Transverse colon (tissue), 4 donors: ENCODE measurements at regions not wholly inside any gene's neighbourhood (a gene's known extent, or its start where the extent isn't known, plus 50 kb on each side); places are given as distances from the start of the nearest gene placed in this dataset.

Experiments used
- DNase-seq: peaks from one replicate; pipeline ENCODE4 v3.0.0-alpha.2; 2019
- H3K27ac ChIP-seq, 4 donors: fragments of 200-600 bp; sonication (generic); 2 replicates each; pipeline ENCODE4 v1.5.1; 2016 to 2018; ENCODE audit warnings: inconsistent platforms in 4 of 4
- H3K27me3 ChIP-seq: fragments of 200-600 bp; sonication (generic); 2 replicates; pipeline ENCODE4 v1.5.1; 2017; ENCODE audit warnings: inconsistent platforms
- H3K36me3 ChIP-seq, 4 donors: fragments of 200-600 bp; sonication (generic); 2 replicates each; pipeline ENCODE4 v1.5.1; 2017 to 2019; ENCODE audit warnings: inconsistent platforms in 4 of 4
- H3K4me1 ChIP-seq, 4 donors: fragments of 200-600 bp; sonication (generic); 2 replicates each; pipeline ENCODE4 v1.5.1; 2017 to 2020; ENCODE audit warnings: inconsistent platforms in 4 of 4
- H3K4me3 ChIP-seq, 4 donors: fragments of 200-600 bp; sonication (generic); 1 replicate in 1 of 4; 2 replicates in 3 of 4; pipeline versions ENCODE4 v1.5.1 to v1.6.1; 2017 to 2019; ENCODE audit warnings: inconsistent platforms in 4 of 4
- H3K9me3 ChIP-seq, 2 donors: fragments of 200-600 bp; sonication (generic); 2 replicates each; pipeline ENCODE4 v1.5.1; 2017 to 2019; ENCODE audit warnings: inconsistent platforms in 2 of 2
- CTCF ChIP-seq, 5 experiments: fragments of 200-600 bp in 3 of 5; fragments of 450-650 bp in 2 of 5; sonication (generic) in 3 of 5; IDR thresholded peaks; 1 replicate in 2 of 5; 2 replicates in 3 of 5; pipeline ENCODE4 v1.5.1; 2016 to 2017; ENCODE audit warnings: antibody characterized with exemption in 5 of 5, inconsistent platforms in 3 of 5, mild to moderate bottlenecking in 2 of 5, moderate library complexity in 1 of 5
- EP300 ChIP-seq: sonication (generic); formaldehyde crosslinking; IDR thresholded peaks from one replicate; pipeline ENCODE4 v1.6.1; 2017; ENCODE audit warnings: antibody characterized with exemption, low read depth
- POLR2A ChIP-seq: fragments of 450-650 bp; IDR thresholded peaks from one replicate; pipeline ENCODE4 v1.6.1; 2016; ENCODE audit warnings: antibody characterized with exemption, mild to moderate bottlenecking, moderate library complexity
- POLR2AphosphoS5 ChIP-seq, 3 donors: sonication (generic); formaldehyde crosslinking; IDR thresholded peaks; one replicate each; pipeline ENCODE4 v1.6.1; 2016; ENCODE audit warnings: antibody characterized with exemption in 3 of 3
- WGBS, 2 donors: methylation state at CpG; one replicate each; pipeline ENCODE4 v1.1.5; 2018; ENCODE audit warnings: low coverage in 1 of 2; 5-methylcytosine and 5-hydroxymethylcytosine counted together
- in situ Hi-C, 4 donors: fragments of 200-750 bp; cut with MboI; loops; one replicate each; pipeline versions ENCODE4 v1.15.0 to v1.15.1; 2017; ENCODE audit warnings: low sequenced_read_pairs in 3 of 4, low pct_ligation_motif_present in 1 of 4, low pct_unique_long_range_greater_than_20kb in 1 of 4
- intact Hi-C: fragments of 100-400 bp; cut with DNase I; formaldehyde crosslinking; loops from one replicate; pipeline ENCODE4 v1.15.1; 2023; ENCODE audit warnings: low total_unique reads

DNA sequence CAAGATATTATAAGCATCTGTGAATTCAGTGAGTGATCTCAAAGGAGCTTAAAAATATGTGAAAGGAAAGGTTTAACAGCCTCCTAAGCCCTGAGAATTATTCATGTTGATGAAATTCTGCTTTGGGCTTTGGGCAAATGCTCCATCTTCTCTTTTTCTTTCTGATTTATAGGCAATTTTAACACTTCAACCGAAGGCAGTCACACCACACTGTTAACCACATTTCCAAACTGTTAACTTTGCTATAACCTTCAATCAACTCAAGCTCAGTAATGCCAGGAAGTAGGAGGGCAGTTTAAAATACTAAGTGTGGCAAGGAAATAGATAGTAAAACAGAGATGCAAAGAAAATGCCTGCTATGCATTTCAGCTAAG lies 54.4 kb upstream of the NEK7 start:
- no peak for TF ChIP-seq EP300
- TF ChIP-seq CTCF (IDR thresholded peaks at IDR 0.05): no peak
- no peak for TF ChIP-seq POLR2AphosphoS5 (IDR thresholded peaks at IDR 0.05)
- TF ChIP-seq POLR2A: no peak
- WGBS, 2 donors: 17 to 20% methylated on average over 1 of the region's 1 CpG

GRCh38 chr1:198105185-198105584 lies 51.6 kb upstream of the NEK7 start:
- in situ Hi-C loops (no loop called here), intact Hi-C loops (no loop called here)
- 84% methylated on average over 1 of the region's 1 CpG; no CpG with 5 or more reads in 1 of the 2 donors for WGBS, 2 donors
- Histone ChIP-seq H3K36me3 (no peaks in the 10 kb centered on the region), H3K4me3 (no peak overlapping the region), H3K9me3 (no peaks in the 10 kb centered on the region), H3K27me3 (no peaks in the 10 kb centered on the region), H3K4me1 (no peaks in the 10 kb centered on the region), H3K27ac (no peak overlapping the region)
- DNase-seq: no peak
- TF ChIP-seq POLR2A (no peak), EP300 (no peak), POLR2AphosphoS5 (IDR thresholded peaks at IDR 0.05) (no peak), CTCF (IDR thresholded peaks at IDR 0.05) (no peak)

More for the DNA sequence above, 54.4 kb upstream of the NEK7 start:
- Histone ChIP-seq H3K27ac (no peak overlapping the region), H3K4me3 (no peak overlapping the region), H3K36me3 (no peaks in the 10 kb centered on the region), H3K9me3 (no peaks in the 10 kb centered on the region), H3K4me1 (no peaks in the 10 kb centered on the region), H3K27me3 (no peaks in the 10 kb centered on the region)
- intact Hi-C loops: no loop called here
- DNase-seq: no peak
- in situ Hi-C loops: no loop called here

GRCh38 chr1:198106011-198106410 lies 50.8 kb upstream of the NEK7 start:
- no peaks in the 10 kb centered on the region for H3K4me1 ChIP-seq
- in situ Hi-C loops: no loop called here
- no peak overlapping the region for H3K4me3 ChIP-seq
- H3K27me3 ChIP-seq: no peaks in the 10 kb centered on the region
- H3K9me3 ChIP-seq: no peaks in the 10 kb centered on the region
- intact Hi-C loops: no loop called here
- H3K27ac ChIP-seq: no peak overlapping the region
- TF ChIP-seq CTCF (IDR thresholded peaks at IDR 0.05): no peak
- no peak for TF ChIP-seq POLR2AphosphoS5 (IDR thresholded peaks at IDR 0.05)
- no peak for TF ChIP-seq EP300
- no peak for TF ChIP-seq POLR2A
- no peak for DNase-seq
- no peaks in the 10 kb centered on the region for H3K36me3 ChIP-seq
